ENCODE measurements at regions not wholly inside any gene's neighbourhood (a gene's known extent, or its start where the extent isn't known, plus 50 kb on each side); places are given as distances from the start of the nearest gene placed in this dataset.

DNA sequence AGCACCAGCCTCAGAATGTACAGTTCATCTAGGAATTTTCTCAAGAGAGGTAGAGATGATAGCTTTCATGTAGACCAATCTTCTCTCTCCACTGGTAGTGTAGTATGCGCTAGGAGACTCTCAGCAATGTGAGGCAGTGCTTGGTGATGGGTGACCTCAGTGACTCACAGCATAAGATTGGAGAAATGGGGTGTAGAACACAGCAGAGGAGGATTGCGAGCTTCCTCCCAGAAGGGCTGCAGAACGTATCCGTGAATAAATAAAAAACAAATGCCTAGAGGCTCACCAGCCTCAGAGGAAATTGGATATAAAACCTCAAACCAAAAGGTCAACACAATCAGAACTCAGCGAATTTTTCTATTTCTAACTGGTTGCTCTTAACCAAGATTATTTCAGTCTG, 182.9 kb upstream of the RXFP2 start:
- TF ChIP-seq, protein P1, sequence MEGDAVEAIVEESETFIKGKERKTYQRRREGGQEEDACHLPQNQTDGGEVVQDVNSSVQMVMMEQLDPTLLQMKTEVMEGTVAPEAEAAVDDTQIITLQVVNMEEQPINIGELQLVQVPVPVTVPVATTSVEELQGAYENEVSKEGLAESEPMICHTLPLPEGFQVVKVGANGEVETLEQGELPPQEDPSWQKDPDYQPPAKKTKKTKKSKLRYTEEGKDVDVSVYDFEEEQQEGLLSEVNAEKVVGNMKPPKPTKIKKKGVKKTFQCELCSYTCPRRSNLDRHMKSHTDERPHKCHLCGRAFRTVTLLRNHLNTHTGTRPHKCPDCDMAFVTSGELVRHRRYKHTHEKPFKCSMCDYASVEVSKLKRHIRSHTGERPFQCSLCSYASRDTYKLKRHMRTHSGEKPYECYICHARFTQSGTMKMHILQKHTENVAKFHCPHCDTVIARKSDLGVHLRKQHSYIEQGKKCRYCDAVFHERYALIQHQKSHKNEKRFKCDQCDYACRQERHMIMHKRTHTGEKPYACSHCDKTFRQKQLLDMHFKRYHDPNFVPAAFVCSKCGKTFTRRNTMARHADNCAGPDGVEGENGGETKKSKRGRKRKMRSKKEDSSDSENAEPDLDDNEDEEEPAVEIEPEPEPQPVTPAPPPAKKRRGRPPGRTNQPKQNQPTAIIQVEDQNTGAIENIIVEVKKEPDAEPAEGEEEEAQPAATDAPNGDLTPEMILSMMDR (conservative IDR thresholded peaks at IDR 0.05; ENCODE audit: low read depth, low read length) = no peak
- TF ChIP-seq EZH2phosphoT487 (IDR thresholded peaks at IDR 0.05; ENCODE audit: borderline replicate concordance, low read length) (no peak), EZH2 (IDR thresholded peaks at IDR 0.05; ENCODE audit: low read length, unreplicated experiment) (no peak)
